H1 (cell line): ENCODE measurements at regions not wholly inside any gene's neighbourhood (a gene's known extent, or its start where the extent isn't known, plus 50 kb on each side); places are given as distances from the start of the nearest gene placed in this dataset.

Experiments used
- EP300 ChIP-seq, 2 experiments: IDR thresholded peaks; 1 replicate in 1 of 2; 2 replicates in 1 of 2; pipeline ENCODE4 v1.6.1; 2011 to 2012; ENCODE audit warnings: low read depth in 2 of 2, low read length in 2 of 2, mild to moderate bottlenecking in 2 of 2, borderline replicate concordance in 1 of 2, inconsistent platforms in 1 of 2, moderate library complexity in 1 of 2
- HDAC6 ChIP-seq: IDR thresholded peaks from one replicate; pipeline ENCODE4 v1.7.1; 2012; ENCODE audit warnings: low read depth, mild to moderate bottlenecking, inconsistent platforms, low read length, moderate library complexity
- TF ChIP-seq, protein P1 (sequence below): IDR thresholded peaks from 2 replicates; pipeline ENCODE4 v1.6.1; 2011; ENCODE audit warnings: low read length, improper control_type of control experiment

DNA sequence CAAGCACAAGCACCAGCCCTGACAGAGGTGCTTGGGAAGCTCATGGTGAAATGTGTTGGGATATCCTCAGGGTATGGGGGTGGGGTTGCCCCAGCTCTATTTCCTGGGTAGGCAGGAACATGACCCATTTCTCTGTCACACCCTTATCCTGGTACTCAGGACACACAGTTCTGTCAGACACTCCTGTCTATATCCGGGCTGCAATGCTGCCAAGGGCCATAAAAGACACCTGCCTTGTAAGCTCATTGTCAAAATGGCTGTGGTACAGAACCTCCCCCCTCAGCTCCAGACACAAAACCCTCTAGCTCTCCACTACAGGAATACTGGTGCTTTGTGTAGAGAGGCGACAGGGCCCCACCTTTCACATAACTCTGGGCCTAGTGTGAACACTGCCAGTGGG is 636.7 kb downstream of the PLA2G4A start (continued):
- TF ChIP-seq EP300 (IDR thresholded peaks at IDR 0.05; ENCODE audit: borderline replicate concordance in 1 of 2, low read depth in 2 of 2, low read length in 2 of 2) (no peak), HDAC6 (no peak)
- TF ChIP-seq, protein P1, sequence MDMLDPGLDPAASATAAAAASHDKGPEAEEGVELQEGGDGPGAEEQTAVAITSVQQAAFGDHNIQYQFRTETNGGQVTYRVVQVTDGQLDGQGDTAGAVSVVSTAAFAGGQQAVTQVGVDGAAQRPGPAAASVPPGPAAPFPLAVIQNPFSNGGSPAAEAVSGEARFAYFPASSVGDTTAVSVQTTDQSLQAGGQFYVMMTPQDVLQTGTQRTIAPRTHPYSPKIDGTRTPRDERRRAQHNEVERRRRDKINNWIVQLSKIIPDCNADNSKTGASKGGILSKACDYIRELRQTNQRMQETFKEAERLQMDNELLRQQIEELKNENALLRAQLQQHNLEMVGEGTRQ: no peak
